ENCODE measurements at regions not wholly inside any gene's neighbourhood (a gene's known extent, or its start where the extent isn't known, plus 50 kb on each side); places are given as distances from the start of the nearest gene placed in this dataset.

GRCh38 chr15:58247855-58248842 lies 110.0 kb downstream of the AQP9 start:
- DNase-seq (ENCODE audit: low read depth) = peak; percentile 11
- no peak for TF ChIP-seq CTCF (conservative IDR thresholded peaks at IDR 0.05; ENCODE audit: low read length)
- H3K4me3 ChIP-seq (ENCODE audit: low read length) = no peak overlapping the region

- no peak overlapping the region for H3K4me3 ChIP-seq (ENCODE audit: low read length)
- no peak for TF ChIP-seq CTCF (conservative IDR thresholded peaks at IDR 0.05; ENCODE audit: low read length)
- DNase-seq (ENCODE audit: low read depth) = no peak
Observed at GRCh38 chr15:58249646-58250312, 111.6 kb downstream of the AQP9 start.

GRCh38 chr15:58252586-58253323 lies 114.6 kb downstream of the AQP9 start:
- no peak for DNase-seq (ENCODE audit: low read depth)
- H3K4me3 ChIP-seq (ENCODE audit: low read length) = no peak overlapping the region
- TF ChIP-seq CTCF (conservative IDR thresholded peaks at IDR 0.05; ENCODE audit: low read length) = no peak

- TF ChIP-seq CTCF (conservative IDR thresholded peaks at IDR 0.05; ENCODE audit: low read length) = no peak
- no peak for DNase-seq (ENCODE audit: low read depth)
- no peak overlapping the region for H3K4me3 ChIP-seq (ENCODE audit: low read length)
Observed at GRCh38 chr15:58257776-58258325, 119.7 kb downstream of the AQP9 start.

- no peak overlapping the region for H3K4me3 ChIP-seq (ENCODE audit: low read length)
- TF ChIP-seq CTCF (conservative IDR thresholded peaks at IDR 0.05; ENCODE audit: low read length) = no peak
- DNase-seq (ENCODE audit: low read depth) = no peak
Observed at GRCh38 chr15:58258501-58259292, 120.5 kb downstream of the AQP9 start.

- no peak for TF ChIP-seq CTCF (conservative IDR thresholded peaks at IDR 0.05; ENCODE audit: low read length)
- DNase-seq (ENCODE audit: low read depth) = no peak
- no peak overlapping the region for H3K4me3 ChIP-seq (ENCODE audit: low read length)
Observed at GRCh38 chr15:58260205-58260724, 122.1 kb downstream of the AQP9 start.

Measured in AG10803 (cell line).